CD4-positive, alpha-beta T cell treated with Interleukin-17A for 1 hour (primary cell): ENCODE measurements at regions not wholly inside any gene's neighbourhood (a gene's known extent, or its start where the extent isn't known, plus 50 kb on each side); places are given as distances from the start of the nearest gene placed in this dataset.

ENCODE experiments used
- DNase-seq: peaks from one replicate; pipeline ENCODE4 v3.0.0-alpha.2; 2020

DNA sequence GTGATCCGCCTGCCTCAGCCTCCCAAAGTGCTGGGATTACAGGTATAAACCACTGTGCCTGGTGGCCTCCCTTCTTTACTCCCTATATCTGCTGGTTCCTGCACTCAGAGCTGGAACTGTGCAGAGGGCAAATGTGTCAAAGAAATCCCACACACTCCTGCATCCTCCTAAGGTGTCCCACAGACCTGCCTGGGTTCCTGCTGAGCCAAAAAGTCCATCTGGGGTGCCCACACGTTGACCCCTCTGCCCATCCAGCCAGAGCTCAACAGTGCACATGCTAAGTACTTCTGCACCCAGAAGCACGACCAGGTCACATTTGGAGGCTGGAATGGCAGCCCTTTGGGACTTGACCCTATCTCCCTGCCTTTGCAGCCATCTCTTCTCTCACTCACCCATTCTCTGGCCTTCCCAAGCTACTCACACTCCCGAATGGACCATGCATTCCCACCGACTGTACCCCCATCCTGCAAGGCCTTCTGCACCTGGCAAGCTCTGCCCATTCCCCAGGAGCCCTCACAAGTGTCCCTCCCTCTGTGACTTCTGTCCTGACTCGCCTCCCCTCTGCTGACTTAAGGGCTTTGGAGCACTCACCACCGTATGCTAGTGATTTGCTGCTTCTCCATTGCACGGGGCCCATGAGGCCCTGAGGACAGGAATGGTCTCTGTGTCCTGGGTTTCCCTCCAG lies 152.1 kb downstream of the KCTD15 start:
- no peak for DNase-seq

DNA sequence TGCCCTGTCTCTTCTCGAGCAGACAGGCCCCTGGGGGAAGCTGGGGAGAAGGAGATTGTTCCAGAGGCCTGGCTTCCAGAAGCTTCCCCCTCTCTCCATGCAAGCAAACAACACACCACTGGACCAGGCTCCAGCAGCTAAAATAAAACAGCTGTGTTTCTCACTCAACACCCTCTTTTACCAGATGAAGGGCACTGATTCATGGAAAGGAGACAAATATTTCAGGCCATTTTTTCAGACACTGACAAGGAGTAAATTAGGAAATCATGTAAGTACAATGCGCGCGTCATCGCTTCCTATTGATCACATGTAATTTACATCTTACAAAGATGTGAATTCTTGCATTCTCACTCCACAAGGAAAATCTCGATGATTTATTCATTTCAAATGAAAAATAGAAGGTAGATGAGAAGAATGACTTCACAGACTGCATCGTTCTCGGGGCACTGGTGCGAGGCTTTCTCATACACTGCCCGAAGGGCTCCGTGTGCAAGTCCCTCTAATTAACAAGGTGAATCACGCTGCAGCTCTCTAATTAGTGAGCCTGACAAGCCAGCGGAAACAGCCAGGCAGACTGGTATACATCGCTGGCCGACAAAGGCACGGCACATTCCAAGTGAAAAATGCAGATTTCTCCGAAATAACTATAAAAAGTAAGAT lies 153.6 kb downstream of the KCTD15 start:
- DNase-seq = no peak

DNA sequence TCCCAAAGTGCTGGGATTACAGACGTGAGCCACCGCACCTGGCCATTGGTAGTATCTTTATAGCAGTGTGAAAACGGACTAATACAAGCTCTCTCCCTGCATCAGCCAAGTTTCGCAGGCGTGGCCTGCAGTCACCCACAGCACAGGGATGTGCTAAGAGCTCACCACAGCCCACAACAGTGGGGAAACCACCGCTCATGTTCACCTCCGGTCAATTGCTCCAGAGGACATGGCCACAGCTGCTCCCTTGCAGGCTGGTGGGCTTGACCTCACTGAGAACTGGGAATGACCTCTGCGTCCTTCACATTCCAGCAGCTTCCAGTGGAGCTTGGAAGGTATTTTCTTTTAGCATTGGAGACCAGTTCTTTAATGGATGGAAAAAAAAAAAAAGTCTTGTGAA lies 156.4 kb downstream of the KCTD15 start:
- no peak for DNase-seq

DNA sequence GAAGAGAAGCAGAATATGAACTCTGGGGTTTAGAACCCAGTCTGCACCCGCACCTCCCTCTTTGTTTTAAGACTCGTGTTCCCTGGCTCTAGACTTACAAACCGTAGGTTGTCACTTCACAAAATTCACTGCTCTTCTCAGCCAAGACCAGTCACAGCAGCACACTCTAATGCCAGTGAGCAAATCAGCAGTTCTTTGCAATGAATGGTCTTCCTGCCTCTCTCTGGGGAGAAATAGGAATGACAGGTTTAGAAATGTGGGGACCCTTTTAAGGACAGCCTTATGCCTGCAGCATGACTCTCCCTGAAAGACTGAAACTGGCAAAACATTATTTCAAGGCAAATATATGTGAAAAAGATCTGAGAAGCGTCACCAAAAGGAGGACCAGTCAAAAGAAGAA lies 156.9 kb downstream of the KCTD15 start:
- DNase-seq = no peak

DNA sequence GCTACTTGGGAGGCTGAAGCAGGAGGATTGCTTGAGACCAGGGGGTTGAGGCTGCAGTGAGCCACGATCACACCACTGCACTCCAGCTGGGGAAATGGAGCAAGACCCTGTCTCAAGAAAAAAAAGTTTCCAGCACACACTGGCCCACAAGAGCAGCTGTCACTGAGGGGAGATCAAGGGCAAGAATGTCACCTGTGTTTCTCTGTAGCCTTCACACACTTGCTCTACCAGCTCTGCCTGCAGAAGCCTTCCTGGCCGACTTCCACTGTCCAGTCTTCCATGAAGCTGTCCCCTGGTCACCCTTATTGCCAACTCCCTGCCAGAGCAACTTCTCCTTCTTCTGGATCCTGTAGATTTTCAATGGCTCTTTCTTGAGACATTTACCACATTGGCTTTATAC lies 158.0 kb downstream of the KCTD15 start:
- no peak for DNase-seq

DNA sequence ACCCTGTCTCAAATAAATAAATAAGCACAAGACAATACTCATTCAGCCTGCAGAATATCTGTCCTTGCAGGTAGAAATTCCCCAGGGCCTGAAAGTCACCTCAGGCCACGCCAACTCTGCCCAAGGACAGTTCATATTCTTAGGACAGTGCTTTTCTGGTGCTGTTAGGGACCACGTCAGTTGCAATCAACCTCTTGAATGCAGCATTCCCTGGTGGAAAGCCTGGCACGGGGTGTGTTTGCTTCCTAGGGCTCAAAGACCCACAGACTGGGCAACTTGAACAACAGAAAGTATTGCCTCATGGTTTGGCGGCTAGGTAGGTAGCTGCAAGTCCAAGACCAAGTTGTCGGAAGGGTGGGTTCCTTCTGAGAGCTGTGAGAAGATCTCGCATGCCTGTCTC lies 160.3 kb downstream of the KCTD15 start:
- no peak for DNase-seq

DNA sequence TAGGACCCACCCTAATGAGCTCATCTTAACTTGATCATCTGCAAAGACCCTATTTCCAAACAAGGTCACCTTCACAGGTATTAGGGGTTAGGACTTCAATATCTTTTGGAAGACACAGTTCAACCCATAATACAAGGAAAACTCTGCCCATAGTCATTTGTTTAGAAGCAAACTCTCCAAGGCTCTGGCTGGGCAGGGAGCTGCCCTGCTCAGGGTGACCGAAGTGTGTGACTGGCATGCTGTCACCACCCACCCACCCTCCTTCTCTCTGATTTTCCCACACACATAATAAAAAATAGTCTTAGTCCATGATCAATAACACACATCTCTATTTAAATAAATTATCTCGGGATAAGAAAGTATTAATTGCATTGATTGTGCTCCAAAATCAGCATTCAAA lies 161.1 kb downstream of the KCTD15 start:
- no peak for DNase-seq

DNA sequence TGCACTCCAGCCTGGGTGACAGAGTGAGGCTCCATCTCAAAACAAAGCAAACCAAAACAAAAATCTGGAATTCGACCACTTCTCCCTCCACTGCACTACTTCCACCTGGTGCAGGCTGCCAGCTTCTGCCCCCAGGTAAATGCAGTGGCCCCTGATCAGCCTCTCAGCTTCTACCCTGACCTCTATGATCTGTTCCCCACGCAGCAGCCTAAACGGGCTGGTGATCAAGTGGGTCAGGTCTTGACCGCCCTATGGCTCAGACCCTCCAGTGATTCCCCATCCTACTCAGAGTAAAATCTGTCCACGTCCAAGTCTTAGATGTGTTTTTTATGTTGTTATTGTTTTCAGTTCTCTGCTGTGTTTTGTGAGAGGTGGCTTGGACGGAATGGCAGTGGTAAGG lies 163.9 kb downstream of the KCTD15 start:
- no peak for DNase-seq

DNA sequence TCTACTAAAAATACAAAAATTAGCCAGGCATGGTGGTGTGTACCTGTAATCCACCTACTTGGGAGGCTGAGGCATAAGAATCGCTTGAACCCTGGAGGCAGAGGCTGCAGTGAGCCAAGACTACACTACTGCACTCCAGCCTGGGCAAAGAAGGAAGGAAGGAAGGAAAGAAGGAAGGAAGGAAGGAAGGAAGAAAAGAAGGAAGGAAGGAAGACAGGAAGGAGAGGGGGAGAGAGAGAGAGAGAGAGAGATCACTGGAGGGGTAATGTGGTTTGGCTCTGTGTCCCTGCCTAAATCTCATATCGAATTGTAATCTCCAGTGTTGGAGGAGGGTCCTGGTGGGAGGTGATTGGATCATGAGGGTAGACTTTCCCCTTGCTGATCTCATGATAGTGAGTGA lies 165.5 kb downstream of the KCTD15 start:
- DNase-seq = no peak

DNA sequence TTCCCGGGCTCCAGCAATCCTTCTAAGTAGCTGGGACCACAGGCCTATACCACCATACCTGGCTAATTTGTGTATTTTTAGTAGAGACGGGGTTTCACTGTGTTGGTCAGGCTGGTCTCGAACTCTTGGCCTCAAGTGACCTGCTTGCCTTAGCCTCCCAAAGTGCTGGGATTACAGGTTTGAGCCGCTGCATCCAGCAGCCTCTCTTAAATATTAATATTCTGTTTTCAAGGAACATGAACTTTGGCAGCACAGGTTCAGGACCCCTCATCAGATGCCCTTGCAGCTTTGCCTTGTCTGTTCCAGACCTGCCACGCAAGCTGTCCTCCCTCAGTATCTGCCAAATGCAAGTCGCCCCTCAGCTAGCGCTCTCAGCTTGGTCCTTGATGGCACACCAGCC lies 166.8 kb downstream of the KCTD15 start:
- no peak for DNase-seq

DNA sequence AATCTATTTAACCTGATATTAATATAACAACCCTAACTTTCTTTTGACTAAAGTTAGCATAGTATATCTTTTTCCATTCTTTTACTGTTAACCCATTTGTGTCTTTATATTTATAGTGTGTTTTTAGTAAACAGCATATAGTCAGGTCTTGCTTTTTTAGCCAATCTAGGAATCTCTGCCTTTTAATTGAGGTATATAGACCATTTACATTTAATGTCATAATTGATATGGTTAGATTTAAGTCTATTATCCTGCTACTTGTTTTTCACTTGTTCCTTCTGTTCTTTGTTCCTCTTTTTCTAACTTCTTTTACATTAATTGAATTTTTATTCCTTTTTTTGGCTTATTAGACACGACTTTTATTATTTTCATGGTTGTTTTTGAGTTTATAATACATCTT lies 174.4 kb downstream of the KCTD15 start:
- no peak for DNase-seq

DNA sequence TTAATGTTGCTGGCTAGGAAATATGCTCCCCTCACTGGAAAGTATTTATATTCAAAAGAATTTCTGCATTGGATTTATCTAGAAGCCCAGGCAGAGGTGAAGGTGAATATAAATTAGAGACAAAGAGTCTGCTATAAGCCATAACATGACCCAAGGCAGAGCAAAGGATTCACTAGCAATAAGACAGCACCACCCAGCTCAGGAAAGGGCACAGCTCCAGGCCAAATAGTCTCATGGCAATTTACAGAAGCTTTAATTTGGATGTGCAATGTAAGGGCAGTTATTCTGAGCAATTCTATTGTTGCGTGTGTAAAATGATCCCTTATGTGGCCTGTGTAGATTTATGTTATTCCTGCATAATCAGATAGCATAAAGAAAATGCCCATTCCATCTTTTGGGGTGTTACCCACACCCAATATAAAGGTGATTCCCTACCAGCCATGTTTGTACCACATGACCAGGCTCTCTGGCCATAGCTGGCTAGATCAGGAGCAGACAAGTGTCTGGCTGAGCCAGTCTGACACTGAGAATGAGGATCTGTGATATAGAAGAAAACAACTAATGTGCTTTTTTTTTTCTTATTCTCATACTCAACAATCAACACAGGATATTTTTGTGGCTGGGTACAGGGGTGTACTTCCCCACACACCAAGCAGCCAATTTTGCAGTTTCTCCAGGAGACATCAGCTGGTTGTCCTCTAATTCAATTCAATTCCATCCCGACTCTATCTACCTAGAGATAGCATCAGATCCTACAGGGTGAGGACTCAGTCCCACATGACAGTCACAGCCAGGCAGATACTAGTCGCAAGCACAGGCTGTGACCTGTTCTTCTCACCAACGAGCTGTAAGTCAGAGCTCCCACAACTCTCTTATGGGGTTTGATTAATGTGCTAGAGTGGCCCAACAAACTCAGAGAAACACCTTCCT lies 181.4 kb downstream of the KCTD15 start:
- DNase-seq = no peak

DNA sequence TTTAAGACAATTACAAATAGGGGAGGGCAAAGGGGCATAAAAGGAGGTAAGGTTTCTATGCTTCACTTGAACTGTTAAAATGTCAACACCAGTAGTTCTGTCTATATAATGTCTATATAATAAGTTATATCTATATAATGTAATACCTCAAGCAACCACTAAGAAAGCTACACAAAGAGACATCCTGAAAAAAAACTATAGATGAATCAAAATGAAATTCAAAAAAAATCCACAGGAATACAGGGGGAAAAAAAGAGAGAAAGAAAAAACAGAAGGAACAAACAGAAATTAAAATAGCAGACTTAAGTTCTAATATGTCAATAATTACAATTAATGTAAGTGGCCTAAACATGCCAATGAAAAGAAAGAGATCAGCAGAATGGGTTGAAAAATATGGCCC lies 186.0 kb downstream of the KCTD15 start:
- no peak for DNase-seq

DNA sequence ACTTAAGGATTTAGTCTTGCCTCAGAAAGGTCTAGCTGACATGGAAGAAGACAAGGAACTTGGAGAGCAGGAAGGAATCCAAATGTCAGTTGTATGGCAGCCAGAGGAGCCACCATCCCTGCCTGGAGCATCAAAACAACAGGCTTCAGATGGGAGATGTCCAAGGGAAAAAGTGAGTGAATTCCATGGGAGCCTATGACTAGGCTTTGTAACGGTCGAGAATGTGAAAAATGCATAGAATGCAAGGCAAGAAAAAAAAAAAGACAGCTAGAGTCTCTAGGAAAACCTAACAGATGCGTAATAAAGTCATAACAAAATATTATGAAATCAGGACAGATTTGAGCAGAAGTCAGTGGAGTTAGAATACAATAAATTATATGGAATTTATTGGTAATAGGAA lies 183.7 kb upstream of the LSM14A start:
- DNase-seq = no peak

DNA sequence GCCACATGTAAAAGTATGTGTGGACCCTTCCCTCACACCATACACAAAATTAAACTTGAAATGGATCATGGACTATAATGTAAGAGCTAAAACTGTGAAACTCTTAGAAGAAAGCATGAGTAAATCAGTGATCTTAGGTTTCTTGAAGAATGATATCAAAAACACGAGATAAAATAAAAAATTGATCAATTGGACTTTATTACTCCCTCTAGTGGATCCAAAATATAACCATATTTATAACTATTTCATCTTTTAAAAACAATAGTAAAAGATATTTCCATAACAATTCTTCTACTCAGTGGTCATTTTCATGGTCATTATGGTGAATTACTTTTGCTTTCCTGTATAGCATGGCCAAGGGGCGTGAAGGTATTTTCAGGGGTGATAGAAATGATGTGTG lies 174.6 kb upstream of the LSM14A start:
- no peak for DNase-seq

DNA sequence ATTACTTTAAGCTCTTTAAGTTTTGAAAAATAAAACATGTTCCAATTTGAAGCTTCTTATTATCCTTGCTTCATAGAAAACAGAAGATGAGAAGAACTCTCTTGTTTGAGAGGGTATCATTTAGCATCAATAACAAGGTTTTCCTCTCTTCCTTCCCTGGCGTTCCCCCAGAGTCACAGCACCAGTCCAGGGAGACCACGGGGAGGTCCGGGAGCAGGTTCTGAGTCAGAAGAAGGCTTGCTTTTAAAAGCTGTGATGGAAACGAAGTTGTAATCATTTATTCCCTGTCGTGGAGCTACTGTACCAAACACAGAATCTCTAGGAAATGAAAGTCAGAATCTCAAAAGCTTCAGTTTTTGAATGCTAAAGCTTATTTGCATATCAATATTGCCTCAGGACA lies 174.0 kb upstream of the LSM14A start:
- no peak for DNase-seq

DNA sequence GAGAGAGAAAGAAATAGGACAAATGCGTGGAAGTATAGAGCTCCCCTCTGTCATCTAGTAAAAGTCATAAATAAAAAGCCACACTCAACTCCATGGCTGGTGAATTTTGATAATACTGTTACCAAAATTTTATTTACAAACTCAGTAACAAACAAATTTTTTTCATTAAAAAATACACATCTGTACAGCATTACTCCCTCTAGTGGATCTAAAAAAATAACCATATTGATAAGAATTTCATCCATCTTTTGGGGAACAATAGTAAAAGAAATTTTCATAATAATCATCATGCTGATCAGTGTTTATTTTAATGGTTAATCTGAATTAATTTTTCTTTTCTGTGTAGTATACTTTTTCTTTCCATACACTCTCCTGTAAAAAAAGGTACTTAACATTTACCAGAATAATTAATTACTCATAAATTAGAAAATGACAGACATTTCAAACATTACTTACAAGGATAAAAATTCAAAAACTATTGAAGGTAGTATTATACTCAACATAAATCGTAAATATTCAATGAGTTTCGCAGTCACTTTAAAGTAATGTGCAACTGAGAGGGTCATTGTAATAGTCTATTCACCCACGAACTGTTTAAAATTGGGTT lies 173.5 kb upstream of the LSM14A start:
- DNase-seq = no peak

DNA sequence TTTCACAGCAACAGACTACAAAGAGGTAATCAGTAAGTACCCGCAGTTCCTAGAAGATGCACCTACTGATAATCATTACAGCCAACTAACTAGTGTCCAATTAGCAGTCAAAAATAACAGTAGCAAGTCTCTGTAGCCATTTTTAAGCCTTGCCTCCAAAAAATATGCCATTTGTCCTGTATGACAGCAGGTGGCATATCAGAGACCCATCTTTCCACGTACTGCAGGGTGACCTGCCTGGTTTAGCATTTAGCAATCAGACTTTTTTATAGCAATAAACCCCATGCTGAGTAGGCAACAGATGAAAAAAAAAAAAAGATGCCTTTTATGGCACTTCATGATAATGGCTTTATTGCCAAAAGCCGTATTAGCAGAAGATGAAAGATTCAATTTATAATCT lies 155.3 kb upstream of the LSM14A start:
- no peak for DNase-seq

DNA sequence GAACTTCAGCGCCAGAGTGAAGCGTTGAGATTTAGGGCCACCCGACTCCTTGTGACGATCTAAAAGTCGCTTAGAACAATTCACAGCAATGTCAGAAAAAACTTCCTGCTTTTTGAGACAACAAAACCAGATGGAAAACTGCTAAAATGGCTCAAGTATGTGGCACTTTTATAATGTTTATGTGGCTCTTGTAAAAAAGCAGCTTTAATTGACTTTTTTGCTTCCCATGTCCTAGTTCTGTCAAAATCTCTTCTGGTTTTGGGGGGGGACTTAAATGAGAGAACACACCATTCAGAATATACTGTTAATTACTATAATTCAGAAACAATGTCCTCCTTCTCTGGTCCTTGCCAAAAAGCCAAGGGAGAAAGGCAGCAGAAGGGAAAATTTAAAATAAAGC lies 154.7 kb upstream of the LSM14A start:
- DNase-seq = no peak

DNA sequence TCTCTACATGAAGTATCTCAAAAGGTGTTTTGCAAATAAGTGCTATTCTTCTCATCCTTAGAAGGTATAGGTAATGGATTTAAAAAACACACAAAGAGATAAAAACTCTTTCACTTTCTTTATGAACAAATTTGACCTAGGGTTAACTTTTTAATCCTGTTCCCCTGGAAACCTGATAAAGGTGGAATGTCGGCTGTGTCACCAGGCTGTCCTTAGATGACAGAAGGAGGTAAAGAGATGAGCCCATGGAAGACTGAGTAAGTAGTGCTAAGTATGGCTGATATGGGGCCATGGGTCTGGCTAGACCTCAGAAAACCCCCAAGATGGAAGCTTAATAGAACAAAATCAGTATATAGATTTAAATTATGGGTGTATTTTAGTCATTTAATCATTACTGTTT lies 153.8 kb upstream of the LSM14A start:
- no peak for DNase-seq

DNA sequence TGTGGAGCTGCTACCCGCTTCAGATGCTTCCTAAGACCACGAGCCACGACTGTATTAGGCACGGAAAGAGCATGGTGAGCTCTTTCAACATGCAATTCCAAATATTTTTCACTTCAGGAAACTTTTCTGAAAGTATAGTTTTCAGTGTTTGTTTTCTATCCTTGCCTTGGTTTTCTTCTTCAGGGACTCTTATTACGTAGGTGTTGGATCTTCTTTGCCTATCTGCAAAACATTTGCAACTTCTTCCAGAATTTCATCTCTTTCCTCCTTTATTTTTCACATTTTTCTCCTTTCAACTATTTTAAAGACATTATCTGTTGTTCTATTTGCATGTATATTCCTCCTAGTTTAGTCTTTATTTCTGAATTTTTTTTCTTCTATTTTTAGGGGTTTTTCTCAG lies 148.9 kb upstream of the LSM14A start:
- DNase-seq = no peak

DNA sequence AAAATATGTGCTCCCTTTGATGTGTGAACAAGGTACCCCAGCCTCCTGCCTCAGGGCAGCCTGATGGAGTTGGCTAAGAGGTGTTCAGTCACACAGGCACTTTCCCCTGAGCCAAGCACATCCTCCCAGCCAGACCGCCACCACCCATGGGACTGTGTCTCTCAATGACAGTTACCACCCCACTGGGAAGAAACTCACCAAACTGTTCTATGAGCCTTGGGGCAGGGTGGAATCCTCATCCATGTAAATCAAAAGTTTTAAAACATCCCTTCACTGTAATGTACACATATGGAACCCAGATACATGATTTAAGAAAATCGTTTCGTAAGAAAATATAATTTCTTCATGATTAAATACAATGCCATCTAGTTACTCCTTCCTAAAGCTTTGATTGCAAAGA lies 138.4 kb upstream of the LSM14A start:
- no peak for DNase-seq

DNA sequence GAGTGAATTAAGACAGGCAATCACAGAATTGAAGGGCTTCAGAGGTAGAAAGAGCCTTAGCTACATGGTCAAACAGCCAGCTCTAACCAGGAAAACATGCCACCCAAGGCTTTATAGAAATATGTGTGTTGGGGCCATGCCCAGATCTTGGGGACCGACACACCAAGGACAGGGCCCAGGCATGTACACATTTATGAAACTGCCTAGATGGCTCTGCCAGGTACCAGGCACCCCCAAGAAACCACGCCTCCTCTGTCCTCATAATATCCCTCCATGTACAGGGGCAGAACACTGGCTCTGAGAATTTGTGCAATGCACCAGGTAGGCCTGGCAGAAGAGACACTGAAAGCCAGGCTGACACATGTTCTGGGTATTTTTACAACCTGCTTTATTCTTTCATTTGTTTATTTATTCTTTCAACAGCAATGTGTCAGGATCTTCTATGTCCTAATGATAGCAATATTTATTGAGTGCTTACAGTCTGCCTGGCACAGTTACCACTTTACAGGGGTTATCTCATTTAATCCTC lies 137.9 kb upstream of the LSM14A start:
- no peak for DNase-seq
